Esophagus squamous epithelium (tissue), 4 donors: ENCODE measurements at regions not wholly inside any gene's neighbourhood (a gene's known extent, or its start where the extent isn't known, plus 50 kb on each side); places are given as distances from the start of the nearest gene placed in this dataset.

ENCODE experiments used
- POLR2A ChIP-seq, 4 donors: fragments of 450-650 bp; IDR thresholded peaks; one replicate each; pipeline ENCODE4 v1.6.1; 2017; ENCODE audit warnings: antibody characterized with exemption in 4 of 4, mild to moderate bottlenecking in 4 of 4, moderate library complexity in 3 of 4
- TF ChIP-seq, protein P1 (sequence below), 6 experiments: fragments of 450-650 bp in 4 of 6; fragments of 200-600 bp in 2 of 6; sonication (generic) in 2 of 6; IDR thresholded peaks; one replicate each; pipeline ENCODE4 v1.5.1; 2016 to 2019; ENCODE audit warnings: antibody characterized with exemption in 6 of 6, mild to moderate bottlenecking in 4 of 6, moderate library complexity in 4 of 6

GRCh38 chr17:13813347-13814240 is 211.9 kb upstream of the HS3ST3A1 start:
- TF ChIP-seq, protein P1, sequence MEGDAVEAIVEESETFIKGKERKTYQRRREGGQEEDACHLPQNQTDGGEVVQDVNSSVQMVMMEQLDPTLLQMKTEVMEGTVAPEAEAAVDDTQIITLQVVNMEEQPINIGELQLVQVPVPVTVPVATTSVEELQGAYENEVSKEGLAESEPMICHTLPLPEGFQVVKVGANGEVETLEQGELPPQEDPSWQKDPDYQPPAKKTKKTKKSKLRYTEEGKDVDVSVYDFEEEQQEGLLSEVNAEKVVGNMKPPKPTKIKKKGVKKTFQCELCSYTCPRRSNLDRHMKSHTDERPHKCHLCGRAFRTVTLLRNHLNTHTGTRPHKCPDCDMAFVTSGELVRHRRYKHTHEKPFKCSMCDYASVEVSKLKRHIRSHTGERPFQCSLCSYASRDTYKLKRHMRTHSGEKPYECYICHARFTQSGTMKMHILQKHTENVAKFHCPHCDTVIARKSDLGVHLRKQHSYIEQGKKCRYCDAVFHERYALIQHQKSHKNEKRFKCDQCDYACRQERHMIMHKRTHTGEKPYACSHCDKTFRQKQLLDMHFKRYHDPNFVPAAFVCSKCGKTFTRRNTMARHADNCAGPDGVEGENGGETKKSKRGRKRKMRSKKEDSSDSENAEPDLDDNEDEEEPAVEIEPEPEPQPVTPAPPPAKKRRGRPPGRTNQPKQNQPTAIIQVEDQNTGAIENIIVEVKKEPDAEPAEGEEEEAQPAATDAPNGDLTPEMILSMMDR (IDR thresholded peaks at IDR 0.05), result no peak
- no peak for TF ChIP-seq POLR2A (IDR thresholded peaks at IDR 0.05)
